CD14-positive monocyte (primary cell): ENCODE measurements at regions not wholly inside any gene's neighbourhood (a gene's known extent, or its start where the extent isn't known, plus 50 kb on each side); places are given as distances from the start of the nearest gene placed in this dataset.

Experiments
- DNase-seq, 3 donors: peaks; one replicate each; pipeline ENCODE4 v3.0.0-alpha.2; 2011 to 2022
- H2AFZ ChIP-seq: 2 replicates; pipeline ENCODE4 v1.6.0; 2012; ENCODE audit warnings: mild to moderate bottlenecking, low read depth, low read length, inconsistent platforms; ENCODE audit not compliant: insufficient read depth, poor library complexity, severe bottlenecking
- H3K27ac ChIP-seq, 2 donors: 1 replicate in 1 of 2; 2 replicates in 1 of 2; pipeline ENCODE4 v1.5.1; 2012 to 2013; ENCODE audit warnings: low read length in 2 of 2, control low read depth in 1 of 2, inconsistent platforms in 1 of 2, low read depth in 1 of 2, mild to moderate bottlenecking in 1 of 2
- H3K27me3 ChIP-seq, 2 donors: one replicate each; pipeline versions ENCODE4 v1.6.0 to v1.6.1; 2011 to 2013; ENCODE audit warnings: low read length in 2 of 2; ENCODE audit not compliant: control insufficient read depth in 2 of 2, insufficient read depth in 2 of 2
- H3K36me3 ChIP-seq, 2 donors: replicated peaks in 1 of 2; 1 replicate in 1 of 2; 2 replicates in 1 of 2; pipeline versions ENCODE4 v1.5.1 to v1.6.1; 2012 to 2013; ENCODE audit warnings: low read length in 2 of 2, control low read depth in 1 of 2, inconsistent platforms in 1 of 2, mild to moderate bottlenecking in 1 of 2; ENCODE audit not compliant: insufficient read depth in 2 of 2, control insufficient read depth in 1 of 2
- H3K4me1 ChIP-seq, 2 donors: 1 replicate in 1 of 2; 2 replicates in 1 of 2; pipeline versions ENCODE4 v1.5.1 to v1.6.1; 2012 to 2013; ENCODE audit warnings: low read length in 2 of 2, control low read depth in 1 of 2, inconsistent platforms in 1 of 2, mild to moderate bottlenecking in 1 of 2, moderate library complexity in 1 of 2; ENCODE audit not compliant: insufficient read depth in 2 of 2, control insufficient read depth in 1 of 2
- H3K4me2 ChIP-seq: replicated peaks from 2 replicates; pipeline ENCODE3; 2012; ENCODE audit warnings: low read length, moderate library complexity, mild to moderate bottlenecking; ENCODE audit not compliant: poor library complexity, severe bottlenecking; ENCODE audit errors: extremely low read depth
- H3K4me3 ChIP-seq, 3 experiments: fragments of 200-600 bp in 1 of 3; sonication (generic) in 1 of 3; replicated peaks in 1 of 3; 1 replicate in 2 of 3; 2 replicates in 1 of 3; pipeline ENCODE4 v1.5.1; 2011 to 2013; ENCODE audit warnings: low read length in 3 of 3, mild to moderate bottlenecking in 3 of 3, control low read depth in 2 of 3, low read depth in 2 of 3, inconsistent platforms in 1 of 3, moderate library complexity in 1 of 3
- H3K79me2 ChIP-seq: 2 replicates; pipeline ENCODE4 v1.6.0; 2012; ENCODE audit warnings: mild to moderate bottlenecking, control low read depth, inconsistent platforms, low read length, moderate library complexity; ENCODE audit not compliant: insufficient read depth
- H3K9ac ChIP-seq: 2 replicates; pipeline ENCODE4 v1.6.0; 2017; ENCODE audit warnings: low read length, mild to moderate bottlenecking; ENCODE audit not compliant: insufficient read depth, poor library complexity, severe bottlenecking
- H3K9me3 ChIP-seq, 2 donors: replicated peaks in 1 of 2; 1 replicate in 1 of 2; 2 replicates in 1 of 2; pipeline versions ENCODE4 v1.5.1 to v1.6.1; 2012 to 2013; ENCODE audit warnings: low read length in 2 of 2, control low read depth in 1 of 2; ENCODE audit not compliant: control insufficient read depth in 1 of 2, insufficient read depth in 1 of 2
- H4K20me1 ChIP-seq: 2 replicates; pipeline ENCODE4 v1.6.0; 2012; ENCODE audit warnings: mild to moderate bottlenecking, low read length, control low read depth, moderate library complexity; ENCODE audit not compliant: insufficient read depth
- H3K27ac Mint-ChIP-seq, 7 donors: one replicate each; pipeline ENCODE4 v1.8.0; 2020; ENCODE audit warnings: mild to moderate bottlenecking in 7 of 7, mixed read lengths in 7 of 7, moderate library complexity in 6 of 7, inconsistent platforms in 2 of 7
- H3K27me3 Mint-ChIP-seq, 3 donors: one replicate each; pipeline ENCODE4 v1.8.0; 2021 to 2022; ENCODE audit warnings: low read depth in 3 of 3, mild to moderate bottlenecking in 3 of 3, mixed read lengths in 3 of 3, moderate library complexity in 3 of 3, inconsistent platforms in 1 of 3
- H3K36me3 Mint-ChIP-seq, 2 donors: one replicate each; pipeline ENCODE4 v1.8.0; 2020; ENCODE audit warnings: mixed read lengths in 2 of 2, inconsistent platforms in 1 of 2, mild to moderate bottlenecking in 1 of 2
- H3K4me1 Mint-ChIP-seq: one replicate; pipeline ENCODE4 v1.8.0; 2020; ENCODE audit warnings: mild to moderate bottlenecking, mixed read lengths
- H3K4me3 Mint-ChIP-seq, 2 donors: one replicate each; pipeline ENCODE4 v1.8.0; 2020; ENCODE audit warnings: mild to moderate bottlenecking in 2 of 2, mixed read lengths in 2 of 2, moderate library complexity in 1 of 2
- H3K9me3 Mint-ChIP-seq, 7 donors: one replicate each; pipeline ENCODE4 v1.8.0; 2020 to 2022; ENCODE audit warnings: mixed read lengths in 7 of 7, mild to moderate bottlenecking in 6 of 7, moderate library complexity in 6 of 7, inconsistent platforms in 2 of 7
- CTCF ChIP-seq: fragments of 200-600 bp; IDR thresholded peaks from one replicate; pipeline ENCODE4 v1.8.0; 2022; ENCODE audit warnings: antibody characterized with exemption, mild to moderate bottlenecking
- WGBS: methylation state at CpG from one replicate; pipeline ENCODE4 v1.1.5; 2013; ENCODE audit warnings: missing lambda C conversion rate; ENCODE audit not compliant: insufficient coverage; 5-methylcytosine and 5-hydroxymethylcytosine counted together
- intact Hi-C, 2 donors: fragments of 100-400 bp; cut with micrococcal nuclease; formaldehyde crosslinking; loops; one replicate each; pipeline versions ENCODE4 v1.15.0 to v1.15.1; 2023

GRCh38 chr3:168973206-168973605, 690.3 kb downstream of the MECOM start:
- H4K20me1 ChIP-seq = no peaks in the 10 kb centered on the region
- Mint-ChIP-seq H3K4me1 (no peaks in the 10 kb centered on the region), H3K4me3 (no peak overlapping the region), H3K36me3 (no peaks in the 10 kb centered on the region), H3K9me3 (peaks cover 0 to 2% (median 0%) of the 10 kb centered on the region in 7 donors), H3K27ac (no peak overlapping the region), H3K27me3 (peaks cover 0 to 1% (median 0%) of the 10 kb centered on the region in 3 donors)
- no peaks in the 10 kb centered on the region for H3K79me2 ChIP-seq
- no peak overlapping the region for H2AFZ ChIP-seq
- no peaks in the 10 kb centered on the region for H3K9me3 ChIP-seq
- no peak overlapping the region for H3K27ac ChIP-seq
- no peak for DNase-seq
- no CpG with 5 or more reads among the region's 1 CpG for WGBS
- H3K27me3 ChIP-seq = no peaks in the 10 kb centered on the region
- intact Hi-C loops = no loop called here
- H3K4me3 ChIP-seq = no peak overlapping the region
- H3K4me1 ChIP-seq = no peaks in the 10 kb centered on the region
- no peak overlapping the region for H3K4me2 ChIP-seq
- no peak overlapping the region for H3K9ac ChIP-seq
- TF ChIP-seq CTCF = no peak
- H3K36me3 ChIP-seq = no peaks in the 10 kb centered on the region

GRCh38 chr3:168968609-168969008, 694.9 kb downstream of the MECOM start:
- H3K4me1 ChIP-seq = no peaks in the 10 kb centered on the region
- H2AFZ ChIP-seq = no peak overlapping the region
- H3K79me2 ChIP-seq = no peaks in the 10 kb centered on the region
- H3K9ac ChIP-seq = no peak overlapping the region
- H3K4me2 ChIP-seq = no peak overlapping the region
- Mint-ChIP-seq H3K27ac (no peak overlapping the region), H3K9me3 (peaks cover 0 to 4% (median 0%) of the 10 kb centered on the region in 7 donors), H3K27me3 (no peaks in the 10 kb centered on the region), H3K4me3 (no peak overlapping the region), H3K36me3 (no peaks in the 10 kb centered on the region), H3K4me1 (no peaks in the 10 kb centered on the region)
- no peaks in the 10 kb centered on the region for H3K36me3 ChIP-seq
- no peaks in the 10 kb centered on the region for H4K20me1 ChIP-seq
- intact Hi-C loops = no loop called here
- no CpG with 5 or more reads among the region's 3 CpGs for WGBS
- DNase-seq = no peak
- no peaks in the 10 kb centered on the region for H3K27me3 ChIP-seq
- no peak for TF ChIP-seq CTCF
- H3K27ac ChIP-seq = no peak overlapping the region
- H3K9me3 ChIP-seq = no peaks in the 10 kb centered on the region
- H3K4me3 ChIP-seq = no peak overlapping the region
